ENCODE measurements at regions not wholly inside any gene's neighbourhood (a gene's known extent, or its start where the extent isn't known, plus 50 kb on each side); places are given as distances from the start of the nearest gene placed in this dataset.

GRCh38 chr16:6096931-6097670 lies 999.5 kb upstream of the EEF2KMT start:
- CTCF ChIA-PET (ENCODE audit: partially characterized antibody): no interaction called here

GRCh38 chr16:6095414-6095813 lies 997.8 kb upstream of the EEF2KMT start:
- Mint-ChIP-seq H3K27ac (no peak overlapping the region), H3K9me3 (peaks cover 5 to 20% (median 9%) of the 10 kb centered on the region in 8 donors), H3K4me1 (peaks cover 0 to 2% (median 0%) of the 10 kb centered on the region in 4 donors), H3K36me3 (no peaks in the 10 kb centered on the region), H3K27me3 (no peaks in the 10 kb centered on the region), H3K4me3 (no peak overlapping the region)
- CTCF ChIA-PET (ENCODE audit: partially characterized antibody): no interaction called here
- POLR2A ChIA-PET (ENCODE audit: partially characterized antibody): no interaction called here
- intact Hi-C loops (cut with micrococcal nuclease): no loop called here
- Histone ChIP-seq H3K27ac (ENCODE audit: low read depth, low read length) (no peak overlapping the region), H3K36me3 (ENCODE audit: insufficient read depth, low read length) (no peaks in the 10 kb centered on the region), H3K9me3 (ENCODE audit: control insufficient read depth in 1 of 2, low read length in 2 of 2) (no peaks in the 10 kb centered on the region), H3K4me3 (ENCODE audit: low read length in 2 of 2) (no peak overlapping the region), H3K4me1 (ENCODE audit: insufficient read depth, low read length) (no peaks in the 10 kb centered on the region), H3K27me3 (ENCODE audit: insufficient read depth, low read length) (no peaks in the 10 kb centered on the region)
- no peak for DNase-seq

More at GRCh38 chr16:6096931-6097670, 999.5 kb upstream of the EEF2KMT start:
- Histone ChIP-seq H3K9me3 (ENCODE audit: control insufficient read depth in 1 of 2, low read length in 2 of 2) (no peaks in the 10 kb centered on the region), H3K36me3 (ENCODE audit: insufficient read depth, low read length) (no peaks in the 10 kb centered on the region), H3K4me3 (ENCODE audit: low read length in 2 of 2) (no peak overlapping the region), H3K27me3 (ENCODE audit: insufficient read depth, low read length) (no peaks in the 10 kb centered on the region), H3K4me1 (ENCODE audit: insufficient read depth, low read length) (no peaks in the 10 kb centered on the region), H3K27ac (ENCODE audit: low read depth, low read length) (no peak overlapping the region)
- Mint-ChIP-seq H3K4me3 (no peak overlapping the region), H3K27ac (no peak overlapping the region), H3K4me1 (peaks cover 0 to 2% (median 0%) of the 10 kb centered on the region in 4 donors), H3K27me3 (no peaks in the 10 kb centered on the region), H3K36me3 (no peaks in the 10 kb centered on the region), H3K9me3 (peaks cover 0 to 21% (median 6%) of the 10 kb centered on the region in 8 donors)
- POLR2A ChIA-PET (ENCODE audit: partially characterized antibody): no interaction called here
- DNase-seq: no peak
- intact Hi-C loops (cut with micrococcal nuclease): no loop called here

- Mint-ChIP-seq H3K9me3 (peaks cover 10 to 32% (median 15%) of the 10 kb centered on the region in 8 donors), H3K4me1 (no peaks in the 10 kb centered on the region), H3K4me3 (no peak overlapping the region), H3K27me3 (no peaks in the 10 kb centered on the region), H3K27ac (no peak overlapping the region), H3K36me3 (no peaks in the 10 kb centered on the region)
- intact Hi-C loops (cut with micrococcal nuclease): no loop called here
- Histone ChIP-seq H3K4me3 (ENCODE audit: low read length in 2 of 2) (no peak overlapping the region), H3K9me3 (ENCODE audit: control insufficient read depth in 1 of 2, low read length in 2 of 2) (no peaks in the 10 kb centered on the region), H3K27ac (ENCODE audit: low read depth, low read length) (no peak overlapping the region), H3K27me3 (ENCODE audit: insufficient read depth, low read length) (no peaks in the 10 kb centered on the region), H3K4me1 (ENCODE audit: insufficient read depth, low read length) (no peaks in the 10 kb centered on the region), H3K36me3 (ENCODE audit: insufficient read depth, low read length) (no peaks in the 10 kb centered on the region)
- DNase-seq: no peak
- ChIA-PET CTCF (ENCODE audit: partially characterized antibody) (no interaction called here), POLR2A (ENCODE audit: partially characterized antibody) (no interaction called here)
These were observed 993.4 kb upstream of the EEF2KMT start for GRCh38 chr16:6091021-6091420.

- no peaks in the 10 kb centered on the region for H3K27me3 Mint-ChIP-seq
These were observed 983.9 kb upstream of the EEF2KMT start for GRCh38 chr16:6081320-6081976.

GRCh38 chr16:6076631-6077030 lies 979.0 kb upstream of the EEF2KMT start:
- Histone ChIP-seq H3K4me3 (ENCODE audit: low read length in 2 of 2) (no peak overlapping the region), H3K27ac (ENCODE audit: low read depth, low read length) (no peak overlapping the region), H3K9me3 (ENCODE audit: control insufficient read depth in 1 of 2, low read length in 2 of 2) (peaks cover 0 to 4% of the 10 kb centered on the region in 2 donors), H3K4me1 (ENCODE audit: insufficient read depth, low read length) (no peaks in the 10 kb centered on the region), H3K27me3 (ENCODE audit: insufficient read depth, low read length) (no peaks in the 10 kb centered on the region), H3K36me3 (ENCODE audit: insufficient read depth, low read length) (no peaks in the 10 kb centered on the region)
- intact Hi-C loops (cut with micrococcal nuclease): no loop called here
- H3K27me3 Mint-ChIP-seq: no peaks in the 10 kb centered on the region
- peaks cover 2 to 20% (median 6%) of the 10 kb centered on the region in 8 donors for H3K9me3 Mint-ChIP-seq
- no peak overlapping the region for H3K27ac Mint-ChIP-seq
- CTCF ChIA-PET (ENCODE audit: partially characterized antibody): no interaction called here
- H3K36me3 Mint-ChIP-seq: no peaks in the 10 kb centered on the region
- POLR2A ChIA-PET (ENCODE audit: partially characterized antibody): no interaction called here
- no peak for DNase-seq
- H3K4me1 Mint-ChIP-seq: no peaks in the 10 kb centered on the region
- no peak overlapping the region for H3K4me3 Mint-ChIP-seq

More at GRCh38 chr16:6081320-6081976, 983.9 kb upstream of the EEF2KMT start:
- peaks cover 6 to 19% (median 13%) of the 10 kb centered on the region in 8 donors for H3K9me3 Mint-ChIP-seq
- peaks cover 0 to 4% of the 10 kb centered on the region in 2 donors for H3K9me3 ChIP-seq (ENCODE audit: control insufficient read depth in 1 of 2, low read length in 2 of 2)
- H3K4me3 Mint-ChIP-seq: no peak overlapping the region
- H3K4me1 Mint-ChIP-seq: no peaks in the 10 kb centered on the region
- intact Hi-C loops (cut with micrococcal nuclease): no loop called here
- ChIA-PET POLR2A (ENCODE audit: partially characterized antibody) (no interaction called here), CTCF (ENCODE audit: partially characterized antibody) (no interaction called here)
- H3K27me3 ChIP-seq (ENCODE audit: insufficient read depth, low read length): no peaks in the 10 kb centered on the region
- no peaks in the 10 kb centered on the region for H3K36me3 ChIP-seq (ENCODE audit: insufficient read depth, low read length)
- no peaks in the 10 kb centered on the region for H3K36me3 Mint-ChIP-seq
- H3K4me3 ChIP-seq (ENCODE audit: low read length in 2 of 2): no peak overlapping the region
- H3K27ac Mint-ChIP-seq: no peak overlapping the region
- H3K27ac ChIP-seq (ENCODE audit: low read depth, low read length): no peak overlapping the region
- H3K4me1 ChIP-seq (ENCODE audit: insufficient read depth, low read length): no peaks in the 10 kb centered on the region
- DNase-seq: no peak

- no peak overlapping the region for H3K4me3 ChIP-seq (ENCODE audit: low read length in 2 of 2)
- intact Hi-C loops (cut with micrococcal nuclease): no loop called here
- Mint-ChIP-seq H3K27ac (no peak overlapping the region), H3K27me3 (no peaks in the 10 kb centered on the region), H3K4me1 (no peaks in the 10 kb centered on the region), H3K4me3 (no peak overlapping the region), H3K9me3 (peaks cover 0 to 16% (median 7%) of the 10 kb centered on the region in 8 donors), H3K36me3 (no peaks in the 10 kb centered on the region)
- no peaks in the 10 kb centered on the region for H3K27me3 ChIP-seq (ENCODE audit: insufficient read depth, low read length)
- ChIA-PET CTCF (ENCODE audit: partially characterized antibody) (no interaction called here), POLR2A (ENCODE audit: partially characterized antibody) (no interaction called here)
- H3K27ac ChIP-seq (ENCODE audit: low read depth, low read length): no peak overlapping the region
- no peaks in the 10 kb centered on the region for H3K4me1 ChIP-seq (ENCODE audit: insufficient read depth, low read length)
- H3K9me3 ChIP-seq (ENCODE audit: control insufficient read depth in 1 of 2, low read length in 2 of 2): no peaks in the 10 kb centered on the region
- no peak for DNase-seq
- no peaks in the 10 kb centered on the region for H3K36me3 ChIP-seq (ENCODE audit: insufficient read depth, low read length)
These were observed 970.5 kb upstream of the EEF2KMT start for GRCh38 chr16:6068063-6068462.

- Histone ChIP-seq H3K9me3 (ENCODE audit: control insufficient read depth in 1 of 2, low read length in 2 of 2) (no peaks in the 10 kb centered on the region), H3K27me3 (ENCODE audit: insufficient read depth, low read length) (no peaks in the 10 kb centered on the region), H3K27ac (ENCODE audit: low read depth, low read length) (no peak overlapping the region), H3K4me1 (ENCODE audit: insufficient read depth, low read length) (no peaks in the 10 kb centered on the region), H3K4me3 (ENCODE audit: low read length in 2 of 2) (no peak overlapping the region), H3K36me3 (ENCODE audit: insufficient read depth, low read length) (no peaks in the 10 kb centered on the region)
- Mint-ChIP-seq H3K27me3 (no peaks in the 10 kb centered on the region), H3K4me1 (no peaks in the 10 kb centered on the region), H3K27ac (no peak overlapping the region), H3K36me3 (no peaks in the 10 kb centered on the region), H3K9me3 (peaks cover 0 to 13% (median 3%) of the 10 kb centered on the region in 8 donors), H3K4me3 (no peak overlapping the region)
- intact Hi-C loops (cut with micrococcal nuclease): no loop called here
- no peak for DNase-seq
- ChIA-PET CTCF (ENCODE audit: partially characterized antibody) (no interaction called here), POLR2A (ENCODE audit: partially characterized antibody) (no interaction called here)
These were observed 969.1 kb upstream of the EEF2KMT start for GRCh38 chr16:6066652-6067051.

All from CD4-positive, alpha-beta memory T cell (primary cell).